Psoas muscle (tissue), 7 donors: ENCODE measurements at regions not wholly inside any gene's neighbourhood (a gene's known extent, or its start where the extent isn't known, plus 50 kb on each side); places are given as distances from the start of the nearest gene placed in this dataset.

ENCODE experiments used
- ATAC-seq, 4 donors: fragments of 200-7000 bp; cut with Tn5 transposase; one replicate each; pipeline ENCODE4 v1.9.1; 2020; ENCODE audit warnings: moderate library complexity in 3 of 4, mild to moderate bottlenecking in 2 of 4
- DNase-seq, 2 donors: peaks; one replicate each; pipeline ENCODE4 v3.0.0-alpha.2; 2020
- H3K27ac ChIP-seq: fragments of 200-600 bp; one replicate; pipeline ENCODE4 v1.8.0; 2022
- H3K27me3 ChIP-seq, 3 donors: fragments of 200-600 bp in 1 of 3; one replicate each; pipeline versions ENCODE4 v1.6.1 to v1.8.0; 2013 to 2022; ENCODE audit warnings: low read length in 2 of 3, mild to moderate bottlenecking in 2 of 3, moderate library complexity in 1 of 3; ENCODE audit not compliant: insufficient read depth in 3 of 3
- H3K36me3 ChIP-seq, 2 donors: fragments of 200-600 bp in 1 of 2; one replicate each; pipeline versions ENCODE4 v1.6.1 to v1.8.0; 2013 to 2022; ENCODE audit warnings: low read depth in 1 of 2, mild to moderate bottlenecking in 1 of 2, moderate library complexity in 1 of 2; ENCODE audit not compliant: insufficient read depth in 1 of 2
- H3K4me1 ChIP-seq: fragments of 200-600 bp; one replicate; pipeline ENCODE4 v1.8.0; 2022
- H3K4me3 ChIP-seq: fragments of 200-600 bp; one replicate; pipeline ENCODE4 v1.8.0; 2022; ENCODE audit warnings: mild to moderate bottlenecking
- H3K9me3 ChIP-seq: fragments of 200-600 bp; one replicate; pipeline ENCODE4 v1.8.0; 2022
- WGBS, 3 donors: extraction: QIAGEN DNeasy Blood & Tissue Kit; methylation state at CpG; one replicate each; pipeline versions ENCODE4 v1.1.6 to v1.1.7; 2013; 5-methylcytosine and 5-hydroxymethylcytosine counted together
- intact Hi-C, 2 donors: fragments of 100-400 bp; cut with DNase I; formaldehyde crosslinking; loops; one replicate each; pipeline versions ENCODE4 v1.11.0 to v1.14.2; 2022
- TF ChIP-seq, protein P1 (sequence below): fragments of 200-600 bp; IDR thresholded peaks from one replicate; pipeline ENCODE4 v1.8.0; 2022; ENCODE audit warnings: antibody characterized with exemption
- donor health status: healthy with polysubstance abuse.
- donor health status: DM: no; HTN: no; CAD: no; lungs with moderate emphysema.
- donor health status: Bipolar disorder and iron deficiency.
- donor health status: healthy.
- donor health status: DM: yes; HTN: yes; CAD: no.
- donor health status: DM: no; HTN: no; CAD: no.
- donor health status: DM: yes; HTN: yes; CAD: no.

DNA sequence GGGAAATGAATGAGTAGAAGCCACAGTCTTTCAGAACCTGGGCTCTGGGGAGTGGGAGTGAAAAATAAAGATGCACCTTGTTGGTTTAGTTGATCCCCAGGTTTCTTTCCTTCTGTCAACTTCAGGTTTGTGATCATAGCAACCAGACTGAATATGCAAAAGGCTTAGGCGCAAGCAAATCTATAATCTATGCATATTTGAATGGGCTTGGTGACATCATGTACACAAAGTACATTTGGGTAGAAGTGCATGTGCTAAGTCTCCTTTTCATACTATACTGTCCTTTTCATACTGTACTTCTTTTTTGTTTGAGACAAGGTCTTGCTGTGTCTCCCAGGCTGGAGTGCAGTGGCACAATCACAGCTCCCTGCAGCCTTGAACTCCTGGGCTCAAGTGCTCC, 132.4 kb upstream of the C2CD4B start:
- H3K4me1 ChIP-seq, result peaks cover 4% of the 10 kb centered on the region
- intact Hi-C loops, result no loop called here
- H3K36me3 ChIP-seq, result no peaks in the 10 kb centered on the region
- DNase-seq, result no peak
- no peak overlapping the region for H3K27ac ChIP-seq
- TF ChIP-seq, protein P1, sequence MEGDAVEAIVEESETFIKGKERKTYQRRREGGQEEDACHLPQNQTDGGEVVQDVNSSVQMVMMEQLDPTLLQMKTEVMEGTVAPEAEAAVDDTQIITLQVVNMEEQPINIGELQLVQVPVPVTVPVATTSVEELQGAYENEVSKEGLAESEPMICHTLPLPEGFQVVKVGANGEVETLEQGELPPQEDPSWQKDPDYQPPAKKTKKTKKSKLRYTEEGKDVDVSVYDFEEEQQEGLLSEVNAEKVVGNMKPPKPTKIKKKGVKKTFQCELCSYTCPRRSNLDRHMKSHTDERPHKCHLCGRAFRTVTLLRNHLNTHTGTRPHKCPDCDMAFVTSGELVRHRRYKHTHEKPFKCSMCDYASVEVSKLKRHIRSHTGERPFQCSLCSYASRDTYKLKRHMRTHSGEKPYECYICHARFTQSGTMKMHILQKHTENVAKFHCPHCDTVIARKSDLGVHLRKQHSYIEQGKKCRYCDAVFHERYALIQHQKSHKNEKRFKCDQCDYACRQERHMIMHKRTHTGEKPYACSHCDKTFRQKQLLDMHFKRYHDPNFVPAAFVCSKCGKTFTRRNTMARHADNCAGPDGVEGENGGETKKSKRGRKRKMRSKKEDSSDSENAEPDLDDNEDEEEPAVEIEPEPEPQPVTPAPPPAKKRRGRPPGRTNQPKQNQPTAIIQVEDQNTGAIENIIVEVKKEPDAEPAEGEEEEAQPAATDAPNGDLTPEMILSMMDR, result no peak
- ATAC-seq, result no peak
- H3K4me3 ChIP-seq, result no peak overlapping the region
- WGBS, 3 donors, result 94 to 100% (median 100%) methylated on average over 1 of the region's 1 CpG
- H3K27me3 ChIP-seq, result no peaks in the 10 kb centered on the region
- H3K9me3 ChIP-seq, result no peaks in the 10 kb centered on the region

DNA sequence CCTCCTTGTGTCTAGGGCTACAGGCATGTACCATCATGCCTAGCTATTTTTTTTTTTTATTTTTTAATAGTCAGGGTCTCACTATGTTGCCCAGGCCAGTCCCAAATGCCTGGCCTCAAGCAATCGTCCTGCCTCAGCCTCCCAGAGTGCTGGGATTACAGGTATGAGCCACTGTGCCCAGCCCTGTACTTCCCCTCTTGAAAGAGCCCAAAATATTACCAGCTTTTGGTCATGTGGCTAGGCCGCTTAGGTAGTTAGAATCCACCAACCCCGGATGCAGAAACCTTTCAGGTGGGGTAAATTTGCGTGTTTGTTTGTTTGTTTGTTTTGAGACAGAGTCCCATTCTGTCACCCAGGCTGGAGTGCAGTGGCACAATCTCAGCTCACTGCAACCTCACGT, 132.8 kb upstream of the C2CD4B start:
- TF ChIP-seq, protein P1, result no peak
- intact Hi-C loops, result no loop called here
- Histone ChIP-seq H3K4me1 (peaks cover 4% of the 10 kb centered on the region), H3K4me3 (no peak overlapping the region), H3K9me3 (no peaks in the 10 kb centered on the region), H3K27ac (no peak overlapping the region), H3K36me3 (no peaks in the 10 kb centered on the region), H3K27me3 (no peaks in the 10 kb centered on the region)
- no peak for ATAC-seq
- 85 to 89% (median 89%) methylated on average over 5 of the region's 5 CpGs for WGBS, 3 donors
- no peak for DNase-seq

DNA sequence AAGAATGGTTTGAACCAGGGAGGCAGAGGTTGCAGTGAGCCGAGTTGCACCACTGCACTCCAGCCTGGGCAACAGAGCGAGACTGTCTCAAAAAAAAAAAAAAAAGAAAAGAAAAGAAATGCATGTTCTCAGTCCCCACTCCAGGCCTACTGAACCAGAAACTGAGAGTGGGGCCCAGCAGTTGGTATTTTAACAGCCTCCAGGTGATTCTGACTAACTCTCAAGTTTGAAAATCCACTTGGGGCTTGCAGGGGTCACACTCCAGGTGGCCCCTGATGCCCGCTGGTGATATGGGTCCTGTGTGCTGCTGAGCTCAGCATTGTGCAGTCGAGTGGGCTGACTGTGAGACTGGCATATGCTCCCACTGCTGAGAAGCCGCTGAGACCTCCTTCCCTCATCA, 133.7 kb upstream of the C2CD4B start:
- H3K27me3 ChIP-seq, result no peaks in the 10 kb centered on the region
- WGBS, 3 donors, result 91 to 98% (median 93%) methylated on average over 5 of the region's 5 CpGs
- H3K36me3 ChIP-seq, result no peaks in the 10 kb centered on the region
- TF ChIP-seq, protein P1, result no peak
- intact Hi-C loops, result no loop called here
- DNase-seq, result no peak
- peaks cover 4% of the 10 kb centered on the region for H3K4me1 ChIP-seq
- no peak overlapping the region for H3K27ac ChIP-seq
- no peak overlapping the region for H3K4me3 ChIP-seq
- H3K9me3 ChIP-seq, result no peaks in the 10 kb centered on the region
- no peak for ATAC-seq

- ATAC-seq (no peak), DNase-seq (no peak)
- H3K4me1 ChIP-seq, result peaks cover 4% of the 10 kb centered on the region
- H3K36me3 ChIP-seq, result no peaks in the 10 kb centered on the region
- no peaks in the 10 kb centered on the region for H3K9me3 ChIP-seq
- H3K4me3 ChIP-seq, result no peak overlapping the region
- TF ChIP-seq, protein P1, result no peak
- H3K27ac ChIP-seq, result no peak overlapping the region
- 79 to 84% (median 84%) methylated on average over 10 of the region's 10 CpGs for WGBS, 3 donors
- intact Hi-C loops, result no loop called here
- no peaks in the 10 kb centered on the region for H3K27me3 ChIP-seq
Observed at GRCh38 chr15:62299541-62299940, 134.5 kb upstream of the C2CD4B start.

GRCh38 chr15:62301993-62302675, 137.0 kb upstream of the C2CD4B start:
- no peak for DNase-seq
- intact Hi-C loops, result loop anchor here in 1 of 2 donors (10.0 kb wide), 1 partner anchor 177 kb away; no protein-coding TSS in a partner anchor
- peak in 1 of 4 donors; percentile 40 for ATAC-seq
- 73 to 78% (median 75%) methylated on average over 3 of the region's 3 CpGs for WGBS, 3 donors
- Histone ChIP-seq H3K27ac (no peak overlapping the region), H3K27me3 (no peaks in the 10 kb centered on the region), H3K4me1 (peaks cover 4% of the 10 kb centered on the region), H3K4me3 (no peak overlapping the region), H3K36me3 (no peaks in the 10 kb centered on the region), H3K9me3 (no peaks in the 10 kb centered on the region)
- TF ChIP-seq, protein P1, result no peak
